Omental fat pad (tissue), 3 donors: ENCODE measurements at regions not wholly inside any gene's neighbourhood (a gene's known extent, or its start where the extent isn't known, plus 50 kb on each side); places are given as distances from the start of the nearest gene placed in this dataset.

Experiments used
- ATAC-seq: fragments of 150-250 bp; one replicate; pipeline ENCODE4 v1.9.1; 2016; ENCODE audit warnings: mild to moderate bottlenecking, moderate library complexity; ENCODE audit not compliant: low FRiP score
- DNase-seq: peaks from one replicate; pipeline ENCODE4 v3.0.0-alpha.2; 2019; ENCODE audit warnings: low spot score
- TF ChIP-seq, protein P1 (sequence below), 3 donors: fragments of 450-650 bp; IDR thresholded peaks; one replicate each; pipeline ENCODE4 v1.5.1; 2016 to 2017; ENCODE audit warnings: antibody characterized with exemption in 3 of 3, mild to moderate bottlenecking in 3 of 3, moderate library complexity in 2 of 3

DNA sequence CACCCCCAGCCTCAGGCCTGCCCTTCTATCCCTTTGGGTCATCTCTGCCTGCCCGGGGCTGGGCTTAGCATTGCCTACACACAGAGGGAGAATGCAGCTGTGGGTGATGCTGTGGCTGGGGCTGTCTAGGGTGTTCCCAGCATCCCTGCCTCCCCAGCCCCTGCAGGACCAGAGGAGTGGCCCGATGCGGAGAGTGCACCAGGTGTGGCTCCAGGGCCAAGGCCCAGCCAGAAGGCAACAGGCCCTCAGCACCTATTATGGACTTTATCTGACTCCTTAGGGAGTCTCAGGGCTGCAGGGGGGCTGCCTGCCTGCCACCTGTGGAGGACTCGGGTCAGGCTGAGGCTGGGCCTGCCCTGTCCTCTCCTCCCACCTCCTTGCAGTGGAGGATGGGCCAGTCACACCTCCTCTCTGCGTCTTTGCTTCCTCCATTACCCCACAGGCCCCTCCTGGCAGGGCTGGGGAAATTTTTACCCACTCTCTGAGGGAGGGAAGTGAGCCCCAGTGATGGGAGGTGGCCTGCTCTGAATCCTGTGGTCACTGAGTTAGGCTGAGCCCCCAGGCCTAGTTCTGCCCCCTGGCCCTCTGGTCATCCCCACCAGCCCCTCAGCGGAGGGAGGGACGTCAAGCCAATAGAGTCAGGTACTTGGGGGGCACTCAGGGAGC, 92.9 kb upstream of the PCBD1 start:
- TF ChIP-seq, protein P1, sequence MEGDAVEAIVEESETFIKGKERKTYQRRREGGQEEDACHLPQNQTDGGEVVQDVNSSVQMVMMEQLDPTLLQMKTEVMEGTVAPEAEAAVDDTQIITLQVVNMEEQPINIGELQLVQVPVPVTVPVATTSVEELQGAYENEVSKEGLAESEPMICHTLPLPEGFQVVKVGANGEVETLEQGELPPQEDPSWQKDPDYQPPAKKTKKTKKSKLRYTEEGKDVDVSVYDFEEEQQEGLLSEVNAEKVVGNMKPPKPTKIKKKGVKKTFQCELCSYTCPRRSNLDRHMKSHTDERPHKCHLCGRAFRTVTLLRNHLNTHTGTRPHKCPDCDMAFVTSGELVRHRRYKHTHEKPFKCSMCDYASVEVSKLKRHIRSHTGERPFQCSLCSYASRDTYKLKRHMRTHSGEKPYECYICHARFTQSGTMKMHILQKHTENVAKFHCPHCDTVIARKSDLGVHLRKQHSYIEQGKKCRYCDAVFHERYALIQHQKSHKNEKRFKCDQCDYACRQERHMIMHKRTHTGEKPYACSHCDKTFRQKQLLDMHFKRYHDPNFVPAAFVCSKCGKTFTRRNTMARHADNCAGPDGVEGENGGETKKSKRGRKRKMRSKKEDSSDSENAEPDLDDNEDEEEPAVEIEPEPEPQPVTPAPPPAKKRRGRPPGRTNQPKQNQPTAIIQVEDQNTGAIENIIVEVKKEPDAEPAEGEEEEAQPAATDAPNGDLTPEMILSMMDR (IDR thresholded peaks at IDR 0.05) = no peak
- DNase-seq (no peak), ATAC-seq (no peak)

DNA sequence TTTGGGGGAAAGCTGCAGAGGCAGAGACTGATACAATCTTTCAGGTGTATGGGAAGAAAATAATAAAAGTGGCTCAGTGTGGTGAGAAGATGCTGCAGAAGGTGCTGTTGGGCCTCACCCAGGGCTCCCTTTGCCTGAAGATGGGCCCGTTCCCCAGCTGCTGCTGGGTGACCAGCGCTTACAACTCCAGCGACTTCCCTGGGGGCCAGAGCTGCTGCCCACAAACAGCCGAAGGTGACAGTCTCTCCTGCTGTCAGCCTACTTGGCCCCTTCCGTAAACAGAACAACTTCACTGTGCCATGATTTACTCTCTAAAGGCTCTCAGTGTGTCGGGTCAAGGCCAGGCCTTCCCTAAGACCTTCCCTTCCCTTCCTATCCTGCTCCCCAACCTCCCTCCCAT, 93.6 kb upstream of the PCBD1 start:
- TF ChIP-seq, protein P1 (IDR thresholded peaks at IDR 0.05) = no peak
- no peak for DNase-seq
- ATAC-seq = no peak

DNA sequence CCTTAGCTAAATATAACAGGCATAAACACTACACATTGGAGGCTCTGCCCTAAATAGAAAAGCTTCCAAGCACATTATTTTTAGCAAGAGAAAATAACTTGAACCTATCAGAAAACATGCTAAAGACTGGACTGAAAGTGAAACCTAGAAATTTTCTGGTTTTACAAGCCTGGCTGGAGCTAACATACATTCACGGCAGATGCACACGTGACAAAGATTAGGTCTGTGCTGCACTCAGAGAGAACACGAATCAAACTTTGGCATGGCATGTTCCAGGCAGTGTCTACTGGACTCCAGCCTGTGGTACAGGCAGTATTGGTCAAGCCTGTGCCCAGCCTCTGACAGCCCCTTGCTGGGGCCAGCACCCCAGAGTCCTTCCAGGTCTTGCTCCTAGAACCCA, 94.1 kb upstream of the PCBD1 start:
- TF ChIP-seq, protein P1 (IDR thresholded peaks at IDR 0.05) = no peak
- ATAC-seq = no peak
- no peak for DNase-seq

DNA sequence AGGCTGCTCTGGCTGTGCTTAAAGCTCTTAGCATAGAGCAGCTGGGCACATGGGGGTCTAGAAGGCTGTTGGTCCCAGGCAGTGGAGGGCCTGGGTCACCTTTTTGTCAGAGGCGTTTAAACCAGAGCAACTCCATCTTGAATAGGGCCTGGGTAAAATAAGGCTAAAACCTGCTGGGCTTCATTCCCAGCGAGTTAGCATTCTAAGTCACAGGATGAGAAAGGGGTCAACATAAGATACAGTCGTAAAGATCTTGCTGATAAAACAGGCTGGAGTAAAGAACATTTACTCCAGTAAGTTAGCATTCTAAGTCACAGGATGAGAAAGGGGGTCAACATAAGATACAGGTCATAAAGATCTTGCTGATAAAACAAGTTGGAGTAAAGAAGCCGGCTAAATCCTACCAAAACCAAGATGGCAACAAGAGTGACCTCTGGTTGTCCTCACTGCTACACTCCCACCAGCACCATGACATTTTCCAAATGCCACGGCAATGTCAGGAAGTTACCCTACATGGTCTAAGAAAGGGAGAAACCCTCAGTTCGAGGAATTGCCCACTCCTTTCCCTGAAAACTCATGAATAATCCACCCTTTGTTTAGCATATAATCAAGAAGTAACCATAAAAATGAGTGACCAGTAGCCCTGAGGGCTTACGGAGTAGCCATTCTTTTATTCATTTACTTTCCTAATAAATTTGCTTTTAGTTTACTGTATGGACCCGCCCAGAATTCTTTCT, 96.8 kb upstream of the PCBD1 start:
- no peak for ATAC-seq
- no peak for DNase-seq
- TF ChIP-seq, protein P1 (IDR thresholded peaks at IDR 0.05) = no peak

DNA sequence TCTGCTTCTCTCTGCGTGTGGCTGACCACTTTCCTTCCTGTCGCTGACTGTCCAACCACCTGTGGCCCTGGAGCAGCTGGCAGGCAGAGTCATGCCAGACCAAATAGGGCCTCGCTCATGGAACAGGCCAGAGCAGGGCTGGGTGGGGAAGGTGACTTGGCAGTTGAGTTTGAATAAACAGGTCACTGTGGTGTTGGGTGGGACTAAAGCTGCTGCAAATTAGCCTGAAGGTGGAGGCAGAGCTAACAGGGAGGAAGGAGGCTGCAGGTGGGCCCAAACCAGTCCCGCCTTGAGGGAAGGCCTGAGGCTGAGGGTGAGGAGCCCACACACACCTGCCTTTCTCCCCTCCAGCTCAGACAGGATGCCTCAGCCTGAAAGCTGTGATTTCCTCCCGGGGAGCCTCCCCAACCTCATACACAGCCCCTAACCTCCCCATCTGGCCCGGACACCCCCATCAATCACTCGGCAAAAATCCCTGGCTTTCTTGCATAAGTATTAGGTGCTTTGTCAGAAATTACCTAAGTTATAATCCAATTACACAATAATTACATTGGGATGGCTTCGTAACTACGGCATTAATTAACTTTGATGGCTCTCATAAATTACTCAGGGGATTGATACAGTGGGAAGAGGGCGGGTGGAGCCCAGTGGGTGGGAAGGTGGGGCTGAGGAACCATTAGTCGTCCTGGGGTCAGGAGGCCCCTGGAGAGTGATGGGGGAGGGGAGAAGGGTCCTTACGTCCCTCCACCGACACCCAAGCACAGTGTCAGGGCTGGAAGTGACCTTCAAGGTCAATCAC, 97.7 kb upstream of the PCBD1 start:
- ATAC-seq = no peak
- DNase-seq = no peak
- TF ChIP-seq, protein P1 (IDR thresholded peaks at IDR 0.05) = no peak

DNA sequence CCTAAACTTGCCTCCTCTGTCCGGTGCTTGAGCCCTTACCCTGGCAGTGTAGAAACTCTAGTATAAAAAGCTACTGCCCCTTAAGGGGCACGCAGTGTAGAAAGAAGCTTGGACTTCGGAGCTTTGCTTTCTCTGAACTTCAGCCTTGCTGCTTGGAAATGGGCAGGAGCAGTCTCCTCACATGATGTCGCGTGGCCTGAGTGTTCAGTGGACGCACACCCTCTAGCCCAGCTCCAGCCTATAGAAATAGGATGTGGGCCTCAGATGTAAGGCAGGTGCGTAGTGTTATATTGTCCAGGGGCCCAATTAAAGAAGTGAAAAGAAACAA, 98.2 kb upstream of the PCBD1 start:
- ATAC-seq (no peak), DNase-seq (no peak)
- TF ChIP-seq, protein P1 (IDR thresholded peaks at IDR 0.05) = no peak
